B cell (primary cell): ENCODE measurements at regions not wholly inside any gene's neighbourhood (a gene's known extent, or its start where the extent isn't known, plus 50 kb on each side); places are given as distances from the start of the nearest gene placed in this dataset.

Source experiments
- ATAC-seq: fragments of 200-7000 bp; cut with Tn5 transposase; one replicate; pipeline ENCODE4 v1.10.0; 2021; ENCODE audit warnings: low read depth, mild to moderate bottlenecking, moderate number of reproducible peaks, moderate library complexity
- CTCF ChIA-PET: fragments of 350-600 bp; sonication (Branson Sonifier 250); formaldehyde crosslinking; loops from one replicate; lab custom pipeline; 2021; ENCODE audit warnings: antibody characterized with exemption, inconsistent platforms; lab: Charles Lee
- POLR2A ChIA-PET: fragments of 350-600 bp; sonication (Branson Sonifier 250); formaldehyde crosslinking; loops from one replicate; lab custom pipeline; 2021; ENCODE audit warnings: antibody characterized with exemption; lab: Charles Lee
- DNase-seq: peaks from one replicate; pipeline ENCODE4 v3.0.0; 2013
- H2AFZ ChIP-seq: 2 replicates; pipeline ENCODE4 v1.6.1; 2012; ENCODE audit warnings: mild to moderate bottlenecking, low read depth, low read length; ENCODE audit not compliant: insufficient read depth, poor library complexity, severe bottlenecking
- H3K27ac ChIP-seq, 2 donors: 1 replicate in 1 of 2; 2 replicates in 1 of 2; pipeline ENCODE4 v1.5.1; 2012 to 2013; ENCODE audit warnings: low read length in 2 of 2, mild to moderate bottlenecking in 2 of 2, moderate library complexity in 1 of 2
- H3K27me3 ChIP-seq, 4 experiments: fragments of 200-600 bp in 1 of 4; sonication (generic) in 1 of 4; replicated peaks in 1 of 4; 1 replicate in 2 of 4; 2 replicates in 2 of 4; pipeline versions ENCODE4 v1.6.1 to v1.7.0; 2013 to 2016; ENCODE audit warnings: low read length in 3 of 4, mild to moderate bottlenecking in 2 of 4, mixed read lengths in 1 of 4, moderate library complexity in 1 of 4; ENCODE audit not compliant: insufficient read depth in 4 of 4, control insufficient read depth in 3 of 4; ENCODE audit errors: control extremely low read depth in 1 of 4
- H3K36me3 ChIP-seq, 2 experiments: replicated peaks in 1 of 2; 1 replicate in 1 of 2; 2 replicates in 1 of 2; pipeline versions ENCODE4 v1.6.1 to v1.7.1; 2013; ENCODE audit warnings: low read length in 1 of 2; ENCODE audit not compliant: insufficient read depth in 2 of 2, control insufficient read depth in 1 of 2; ENCODE audit errors: control extremely low read depth in 1 of 2, extremely low read depth in 1 of 2
- H3K4me1 ChIP-seq, 2 donors: fragments of 200-600 bp in 1 of 2; sonication (generic) in 1 of 2; 1 replicate in 1 of 2; 2 replicates in 1 of 2; pipeline versions ENCODE4 v1.5.1 to v1.6.1; 2013 to 2017; ENCODE audit warnings: low read length in 2 of 2; ENCODE audit not compliant: control insufficient read depth in 2 of 2, insufficient read depth in 2 of 2
- H3K4me2 ChIP-seq: replicated peaks from 2 replicates; pipeline ENCODE3; 2012; ENCODE audit warnings: mild to moderate bottlenecking, low read depth, low read length; ENCODE audit not compliant: poor library complexity, severe bottlenecking
- H3K4me3 ChIP-seq, 5 experiments: fragments of 200-600 bp in 1 of 5; sonication (generic) in 1 of 5; 1 replicate in 3 of 5; 2 replicates in 2 of 5; pipeline versions ENCODE4 v1.5.1 to v1.7.0; 2011 to 2016; ENCODE audit warnings: low read length in 4 of 5, mild to moderate bottlenecking in 4 of 5, low read depth in 2 of 5, control low read depth in 1 of 5, moderate library complexity in 1 of 5; ENCODE audit not compliant: insufficient read depth in 1 of 5; ENCODE audit errors: control extremely low read depth in 1 of 5, extremely low read depth in 1 of 5
- H3K79me2 ChIP-seq: fragments of 200-600 bp; sonication (generic); one replicate; pipeline ENCODE4 v1.6.0; 2016; ENCODE audit warnings: low read length; ENCODE audit not compliant: control insufficient read depth, insufficient read depth
- H3K9ac ChIP-seq: fragments of 200-600 bp; sonication (generic); 2 replicates; pipeline ENCODE4 v1.6.1; 2017; ENCODE audit warnings: mild to moderate bottlenecking, low read length, moderate library complexity
- H3K9me3 ChIP-seq, 3 donors: one replicate each; pipeline versions ENCODE4 v1.6.1 to v1.7.1; 2013; ENCODE audit warnings: low read length in 2 of 3; ENCODE audit not compliant: control insufficient read depth in 2 of 3, insufficient read depth in 1 of 3; ENCODE audit errors: control extremely low read depth in 1 of 3
- H4K20me1 ChIP-seq: 2 replicates; pipeline ENCODE4 v1.6.0; 2012; ENCODE audit warnings: mild to moderate bottlenecking, low read length; ENCODE audit not compliant: insufficient read depth, control insufficient read depth, poor library complexity, severe bottlenecking
- H3K27ac Mint-ChIP-seq: one replicate; pipeline ENCODE4 v1.8.0; 2021; ENCODE audit warnings: mixed read lengths
- H3K27me3 Mint-ChIP-seq: one replicate; pipeline ENCODE4 v1.8.0; 2021; ENCODE audit warnings: mixed read lengths
- H3K4me1 Mint-ChIP-seq: one replicate; pipeline ENCODE4 v1.8.0; 2021; ENCODE audit warnings: mixed read lengths
- H3K4me3 Mint-ChIP-seq: one replicate; pipeline ENCODE4 v1.8.0; 2021; ENCODE audit warnings: mixed read lengths
- H3K9me3 Mint-ChIP-seq: one replicate; pipeline ENCODE4 v1.8.0; 2022; ENCODE audit warnings: mixed read lengths; ENCODE audit not compliant: insufficient read depth
- CTCF ChIP-seq: fragments of 200-600 bp; IDR thresholded peaks from one replicate; pipeline ENCODE4 v1.8.0; 2022; ENCODE audit warnings: antibody characterized with exemption, mild to moderate bottlenecking
- EZH2 ChIP-seq: IDR thresholded peaks from 2 replicates; pipeline ENCODE4 v1.6.1; 2012; ENCODE audit warnings: borderline replicate concordance, low read depth, mild to moderate bottlenecking, moderate library complexity, low read length; ENCODE audit not compliant: insufficient read depth, poor library complexity, severe bottlenecking
- WGBS: methylation state at CpG from one replicate; pipeline ENCODE4 v1.1.5; 2013; ENCODE audit warnings: missing lambda C conversion rate; ENCODE audit not compliant: insufficient coverage; 5-methylcytosine and 5-hydroxymethylcytosine counted together
- intact Hi-C: fragments of 100-400 bp; cut with micrococcal nuclease; formaldehyde crosslinking; loops from one replicate; pipeline ENCODE4 v1.10.0; 2022

DNA sequence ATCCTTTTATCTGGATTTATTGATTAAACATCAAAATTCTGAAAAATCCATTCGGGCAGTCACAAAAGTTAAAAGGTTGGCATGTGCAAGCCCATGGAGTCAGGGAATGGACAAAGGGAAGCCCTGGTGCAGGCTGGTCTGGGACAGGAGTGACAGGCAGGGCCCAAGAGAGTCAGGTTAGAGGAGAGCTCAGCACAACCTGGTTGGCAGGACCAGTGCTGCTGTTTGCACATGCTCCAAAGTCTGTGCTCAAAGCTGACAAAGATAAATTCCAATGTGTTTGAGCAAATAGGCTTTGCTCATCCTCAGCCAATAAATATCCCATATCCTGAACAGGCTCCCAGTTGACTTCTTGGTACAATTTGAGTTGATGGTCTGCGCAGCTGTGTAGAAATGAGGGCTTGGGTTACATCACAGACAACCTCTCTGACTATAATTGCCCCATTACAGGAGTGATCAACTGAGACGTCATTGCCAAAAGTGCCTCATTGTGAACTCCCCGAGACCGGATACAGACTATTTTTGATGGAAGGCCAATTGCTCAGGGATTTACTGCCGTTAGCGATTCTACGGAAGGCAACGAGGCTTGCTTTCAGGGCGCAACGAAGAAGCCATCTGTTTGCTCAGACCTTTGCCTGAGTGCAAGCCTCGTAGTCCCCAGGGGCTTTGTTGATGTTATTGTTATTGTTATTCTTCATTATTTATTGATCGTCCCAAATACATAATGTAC is 1008.1 kb upstream of the TENM3 start:
- DNase-seq (no peak), ATAC-seq (no peak)
- Histone ChIP-seq H3K4me2 (no peak overlapping the region), H4K20me1 (no peaks in the 10 kb centered on the region), H3K79me2 (no peaks in the 10 kb centered on the region), H3K27me3 (no peaks in the 10 kb centered on the region), H3K4me1 (no peaks in the 10 kb centered on the region), H3K36me3 (no peaks in the 10 kb centered on the region), H3K4me3 (no peak overlapping the region), H3K9ac (no peak overlapping the region), H3K9me3 (peaks cover 0 to 4% (median 0%) of the 10 kb centered on the region in 3 donors), H3K27ac (no peak overlapping the region), H2AFZ (no peak overlapping the region)
- Mint-ChIP-seq H3K4me3 (no peak overlapping the region), H3K27ac (no peak overlapping the region), H3K27me3 (no peaks in the 10 kb centered on the region), H3K4me1 (no peaks in the 10 kb centered on the region), H3K9me3 (no peaks in the 10 kb centered on the region)
- CTCF ChIA-PET: no interaction called here
- TF ChIP-seq CTCF: no peak
- WGBS: 98% methylated on average over 9 of the region's 13 CpGs
- intact Hi-C loops: no loop called here
- POLR2A ChIA-PET: no interaction called here

DNA sequence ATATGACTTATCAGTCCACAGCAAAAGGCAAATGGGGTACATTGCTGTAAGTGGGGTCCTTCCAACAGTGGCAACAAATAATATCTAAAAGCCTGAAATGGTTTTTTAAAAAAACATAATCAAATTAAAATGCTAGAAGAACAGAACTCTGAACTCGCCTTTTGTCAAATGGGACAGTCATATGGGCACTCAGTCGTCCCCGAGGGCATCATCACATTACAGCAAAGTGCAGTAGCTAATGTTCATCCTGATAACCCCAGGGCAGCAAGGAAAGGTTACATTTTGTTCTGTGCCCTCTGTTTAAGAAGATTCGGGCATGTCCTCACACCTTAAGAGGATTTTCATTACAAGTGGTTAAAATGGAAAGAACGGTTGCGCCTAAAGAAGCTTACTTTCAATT is 997.9 kb upstream of the TENM3 start:
- POLR2A ChIA-PET: no interaction called here

More for the DNA sequence above, 997.9 kb upstream of the TENM3 start:
- no peaks in the 10 kb centered on the region for H3K79me2 ChIP-seq
- H3K36me3 ChIP-seq: no peaks in the 10 kb centered on the region
- Mint-ChIP-seq H3K4me1 (no peaks in the 10 kb centered on the region), H3K9me3 (peaks cover 4% of the 10 kb centered on the region), H3K4me3 (no peak overlapping the region), H3K27me3 (no peaks in the 10 kb centered on the region), H3K27ac (no peak overlapping the region)
- no peaks in the 10 kb centered on the region for H3K27me3 ChIP-seq
- CTCF ChIA-PET: no interaction called here
- H4K20me1 ChIP-seq: no peaks in the 10 kb centered on the region
- TF ChIP-seq EZH2: no peak
- TF ChIP-seq CTCF: no peak
- no peak for DNase-seq
- H3K4me3 ChIP-seq: no peak overlapping the region
- H2AFZ ChIP-seq: no peak overlapping the region
- no peak overlapping the region for H3K4me2 ChIP-seq
- H3K9ac ChIP-seq: no peak overlapping the region
- 92% methylated on average over 3 of the region's 6 CpGs for WGBS
- no peak overlapping the region for H3K27ac ChIP-seq
- no peaks in the 10 kb centered on the region for H3K4me1 ChIP-seq
- intact Hi-C loops: no loop called here
- ATAC-seq: no peak
- H3K9me3 ChIP-seq: no peaks in the 10 kb centered on the region
